Fibroblast of lung (primary cell): ENCODE measurements at regions not wholly inside any gene's neighbourhood (a gene's known extent, or its start where the extent isn't known, plus 50 kb on each side); places are given as distances from the start of the nearest gene placed in this dataset.

Experiments used
- DNase-seq, 2 donors: peaks; one replicate each; pipeline versions ENCODE4 v3.0.0 to v3.0.0-alpha.2; 2010; ENCODE audit warnings: low read depth in 2 of 2
- H2AFZ ChIP-seq: 2 replicates; pipeline ENCODE4 v1.5.1; 2012; ENCODE audit warnings: low read length, control low read depth, inconsistent platforms
- H3K27ac ChIP-seq: 2 replicates; pipeline ENCODE4 v1.5.1; 2011; ENCODE audit warnings: low read length, control low read depth; ENCODE audit not compliant: insufficient read depth
- H3K27me3 ChIP-seq: 2 replicates; pipeline ENCODE4 v1.5.1; 2011; ENCODE audit warnings: mild to moderate bottlenecking, low read length; ENCODE audit not compliant: control insufficient read depth, insufficient read depth
- H3K36me3 ChIP-seq: 2 replicates; pipeline ENCODE4 v1.5.1; 2011; ENCODE audit warnings: low read length; ENCODE audit not compliant: control insufficient read depth, insufficient read depth
- H3K4me1 ChIP-seq: 2 replicates; pipeline ENCODE4 v1.5.1; 2011; ENCODE audit warnings: low read length; ENCODE audit not compliant: control insufficient read depth, insufficient read depth; ENCODE audit errors: extremely low read depth
- H3K4me2 ChIP-seq: 2 replicates; pipeline ENCODE4 v1.5.1; 2011; ENCODE audit warnings: low read length, control low read depth; ENCODE audit not compliant: insufficient read depth; ENCODE audit errors: extremely low read depth
- H3K4me3 ChIP-seq, 4 experiments: fragments of 200-600 bp in 1 of 4; sonication (generic) in 1 of 4; replicated peaks in 1 of 4; 2 replicates each; pipeline ENCODE4 v1.5.1; 2011 to 2016; ENCODE audit warnings: low read length in 4 of 4, low read depth in 3 of 4, mild to moderate bottlenecking in 3 of 4, control low read depth in 2 of 4, inconsistent platforms in 1 of 4, mixed read lengths in 1 of 4; ENCODE audit not compliant: insufficient read depth in 1 of 4; ENCODE audit errors: control extremely low read depth in 1 of 4
- H3K79me2 ChIP-seq: 2 replicates; pipeline ENCODE4 v1.5.1; 2012; ENCODE audit warnings: mild to moderate bottlenecking, low read length, inconsistent platforms; ENCODE audit not compliant: control insufficient read depth, insufficient read depth
- H3K9ac ChIP-seq: 2 replicates; pipeline ENCODE4 v1.5.1; 2011; ENCODE audit warnings: mild to moderate bottlenecking, low read length, control low read depth; ENCODE audit not compliant: insufficient read depth
- H3K9me3 ChIP-seq: 2 replicates; pipeline ENCODE4 v1.5.1; 2012; ENCODE audit warnings: low read depth, low read length; ENCODE audit not compliant: control insufficient read depth, insufficient read depth
- H4K20me1 ChIP-seq: 2 replicates; pipeline ENCODE4 v1.5.1; 2011; ENCODE audit warnings: low read length; ENCODE audit not compliant: control insufficient read depth, insufficient read depth; ENCODE audit errors: extremely low read depth
- CTCF ChIP-seq, 2 donors: IDR thresholded peaks in 1 of 2; conservative IDR thresholded peaks in 1 of 2; 1 replicate in 1 of 2; 2 replicates in 1 of 2; pipeline ENCODE4 v1.5.1; 2011 to 2012; ENCODE audit warnings: low read length in 2 of 2, control low read depth in 1 of 2, inconsistent platforms in 1 of 2, low read depth in 1 of 2, mild to moderate bottlenecking in 1 of 2
- EZH2 ChIP-seq: IDR thresholded peaks from 2 replicates; pipeline ENCODE4 v1.5.1; 2012; ENCODE audit warnings: low read length, control low read depth, mild to moderate bottlenecking; ENCODE audit errors: missing control alignments

- H3K27ac ChIP-seq = no peak overlapping the region
Observed at GRCh38 chr4:29717287-29718057, 1002.7 kb upstream of the PCDH7 start.

GRCh38 chr4:29718136-29718535, 1002.0 kb upstream of the PCDH7 start:
- H4K20me1 ChIP-seq = no peaks in the 10 kb centered on the region
- H3K9me3 ChIP-seq = no peaks in the 10 kb centered on the region
- no peaks in the 10 kb centered on the region for H3K4me1 ChIP-seq
- H3K27me3 ChIP-seq = no peaks in the 10 kb centered on the region
- H3K36me3 ChIP-seq = no peaks in the 10 kb centered on the region
- DNase-seq = no peak
- no peak overlapping the region for H2AFZ ChIP-seq
- no peak for TF ChIP-seq CTCF (conservative IDR thresholded peaks at IDR 0.05 in 1 of 2, IDR thresholded peaks at IDR 0.05 in 1 of 2; ENCODE audit: low read depth in 1 of 2, low read length in 2 of 2)
- TF ChIP-seq EZH2 = no peak
- H3K27ac ChIP-seq = no peak overlapping the region
- no peak overlapping the region for H3K4me2 ChIP-seq
- no peaks in the 10 kb centered on the region for H3K79me2 ChIP-seq
- no peak overlapping the region for H3K4me3 ChIP-seq
- H3K9ac ChIP-seq = no peak overlapping the region

More at GRCh38 chr4:29717287-29718057, 1002.7 kb upstream of the PCDH7 start:
- Histone ChIP-seq H2AFZ (no peak overlapping the region), H3K27me3 (no peaks in the 10 kb centered on the region), H4K20me1 (no peaks in the 10 kb centered on the region), H3K79me2 (no peaks in the 10 kb centered on the region), H3K4me1 (no peaks in the 10 kb centered on the region), H3K4me3 (no peak overlapping the region), H3K9ac (no peak overlapping the region), H3K36me3 (no peaks in the 10 kb centered on the region), H3K4me2 (no peak overlapping the region), H3K9me3 (no peaks in the 10 kb centered on the region)
- TF ChIP-seq CTCF (conservative IDR thresholded peaks at IDR 0.05 in 1 of 2, IDR thresholded peaks at IDR 0.05 in 1 of 2; ENCODE audit: low read depth in 1 of 2, low read length in 2 of 2) (no peak), EZH2 (no peak)
- no peak for DNase-seq

GRCh38 chr4:29722253-29722652, 997.9 kb upstream of the PCDH7 start:
- H3K27ac ChIP-seq = no peak overlapping the region
- no peaks in the 10 kb centered on the region for H3K4me1 ChIP-seq
- TF ChIP-seq EZH2 (no peak), CTCF (conservative IDR thresholded peaks at IDR 0.05 in 1 of 2, IDR thresholded peaks at IDR 0.05 in 1 of 2; ENCODE audit: low read depth in 1 of 2, low read length in 2 of 2) (no peak)
- H3K4me2 ChIP-seq = no peak overlapping the region
- no peak overlapping the region for H2AFZ ChIP-seq
- DNase-seq = no peak
- H3K4me3 ChIP-seq = no peak overlapping the region
- H3K27me3 ChIP-seq = no peaks in the 10 kb centered on the region
- no peaks in the 10 kb centered on the region for H4K20me1 ChIP-seq
- H3K79me2 ChIP-seq = no peaks in the 10 kb centered on the region
- no peaks in the 10 kb centered on the region for H3K36me3 ChIP-seq
- H3K9me3 ChIP-seq = no peaks in the 10 kb centered on the region
- no peak overlapping the region for H3K9ac ChIP-seq
